Activated T-helper 1 cell treated with anti-CD3 and anti-CD28 coated beads, Interleukin-12 subunit alpha, Interleukin-12 subunit beta, Interleukin-2, Interleukin-4 antibody, amounts not matched to agents 30 ng/mL and 10 ng/mL and 1 ng/mL, durations not matched to agents 14 hours and 24 hours and 36 hours (primary cell): ENCODE measurements at regions not wholly inside any gene's neighbourhood (a gene's known extent, or its start where the extent isn't known, plus 50 kb on each side); places are given as distances from the start of the nearest gene placed in this dataset.

Experiments used
- DNase-seq: peaks from one replicate; pipeline ENCODE4 v3.0.0; 2021; ENCODE audit warnings: low spot score
- H3K27ac Mint-ChIP-seq: one replicate; pipeline ENCODE4 v1.8.0; 2021; ENCODE audit warnings: mild to moderate bottlenecking, mixed read lengths
- H3K27me3 Mint-ChIP-seq: one replicate; pipeline ENCODE4 v1.8.0; 2022; ENCODE audit warnings: mild to moderate bottlenecking, moderate library complexity, mixed read lengths; ENCODE audit not compliant: insufficient read depth
- H3K36me3 Mint-ChIP-seq: one replicate; pipeline ENCODE4 v1.8.0; 2021; ENCODE audit warnings: low read depth, mixed read lengths
- H3K4me1 Mint-ChIP-seq: one replicate; pipeline ENCODE4 v1.8.0; 2021; ENCODE audit warnings: low read depth, mixed read lengths
- H3K4me3 Mint-ChIP-seq: one replicate; pipeline ENCODE4 v1.8.0; 2021; ENCODE audit warnings: mild to moderate bottlenecking, moderate library complexity, mixed read lengths
- H3K9me3 Mint-ChIP-seq: one replicate; pipeline ENCODE4 v1.8.0; 2021; ENCODE audit warnings: mixed read lengths
- intact Hi-C: fragments of 100-400 bp; cut with micrococcal nuclease; formaldehyde crosslinking; loops from one replicate; pipeline ENCODE4 v1.15.1; 2024

GRCh38 chr1:93798291-93798690 is 80.7 kb downstream of the DNTTIP2 start:
- DNase-seq: no peak
- Mint-ChIP-seq H3K36me3 (no peaks in the 10 kb centered on the region), H3K27me3 (peaks cover 14% of the 10 kb centered on the region), H3K4me3 (no peak overlapping the region), H3K27ac (no peak overlapping the region), H3K4me1 (no peaks in the 10 kb centered on the region), H3K9me3 (no peaks in the 10 kb centered on the region)
- intact Hi-C loops: no loop called here

GRCh38 chr1:93784538-93784937 is 94.5 kb downstream of the DNTTIP2 start:
- H3K27ac Mint-ChIP-seq: no peak overlapping the region
- H3K4me3 Mint-ChIP-seq: no peak overlapping the region
- intact Hi-C loops: no loop called here
- no peaks in the 10 kb centered on the region for H3K4me1 Mint-ChIP-seq
- DNase-seq: no peak
- peaks cover 4% of the 10 kb centered on the region for H3K9me3 Mint-ChIP-seq
- no peaks in the 10 kb centered on the region for H3K36me3 Mint-ChIP-seq
- H3K27me3 Mint-ChIP-seq: peaks cover 2% of the 10 kb centered on the region

- intact Hi-C loops: no loop called here
- no peak overlapping the region for H3K27ac Mint-ChIP-seq
- no peaks in the 10 kb centered on the region for H3K36me3 Mint-ChIP-seq
- peaks cover 2% of the 10 kb centered on the region for H3K27me3 Mint-ChIP-seq
- no peak for DNase-seq
- peaks cover 2% of the 10 kb centered on the region for H3K9me3 Mint-ChIP-seq
- H3K4me3 Mint-ChIP-seq: no peak overlapping the region
- no peaks in the 10 kb centered on the region for H3K4me1 Mint-ChIP-seq
These were observed 95.1 kb downstream of the DNTTIP2 start for GRCh38 chr1:93783876-93784275.

- intact Hi-C loops: no loop called here
- Mint-ChIP-seq H3K4me3 (no peak overlapping the region), H3K36me3 (no peaks in the 10 kb centered on the region), H3K4me1 (no peaks in the 10 kb centered on the region), H3K9me3 (no peaks in the 10 kb centered on the region), H3K27me3 (peaks cover 9% of the 10 kb centered on the region), H3K27ac (no peak overlapping the region)
- DNase-seq: no peak
These were observed 98.0 kb upstream of the BCAR3 start for GRCh38 chr1:93779540-93780165.

- Mint-ChIP-seq H3K4me3 (no peak overlapping the region), H3K27ac (no peak overlapping the region), H3K9me3 (no peaks in the 10 kb centered on the region), H3K36me3 (no peaks in the 10 kb centered on the region), H3K27me3 (peaks cover 15% of the 10 kb centered on the region), H3K4me1 (no peaks in the 10 kb centered on the region)
- DNase-seq: no peak
- intact Hi-C loops: no loop called here
These were observed 96.8 kb upstream of the BCAR3 start for GRCh38 chr1:93778457-93778856.

GRCh38 chr1:93777255-93777654 is 95.6 kb upstream of the BCAR3 start:
- no peaks in the 10 kb centered on the region for H3K4me1 Mint-ChIP-seq
- H3K27ac Mint-ChIP-seq: no peak overlapping the region
- no peak overlapping the region for H3K4me3 Mint-ChIP-seq
- no peaks in the 10 kb centered on the region for H3K9me3 Mint-ChIP-seq
- H3K36me3 Mint-ChIP-seq: no peaks in the 10 kb centered on the region
- intact Hi-C loops: no loop called here
- DNase-seq: no peak
- H3K27me3 Mint-ChIP-seq: peaks cover 13% of the 10 kb centered on the region

GRCh38 chr1:93776728-93777127 is 95.1 kb upstream of the BCAR3 start:
- no peak for DNase-seq
- no peak overlapping the region for H3K27ac Mint-ChIP-seq
- H3K27me3 Mint-ChIP-seq: peaks cover 13% of the 10 kb centered on the region
- H3K4me1 Mint-ChIP-seq: no peaks in the 10 kb centered on the region
- no peaks in the 10 kb centered on the region for H3K9me3 Mint-ChIP-seq
- intact Hi-C loops: no loop called here
- H3K4me3 Mint-ChIP-seq: no peak overlapping the region
- H3K36me3 Mint-ChIP-seq: no peaks in the 10 kb centered on the region

- H3K4me3 Mint-ChIP-seq: no peak overlapping the region
- H3K27me3 Mint-ChIP-seq: peaks cover 13% of the 10 kb centered on the region
- intact Hi-C loops: no loop called here
- H3K4me1 Mint-ChIP-seq: no peaks in the 10 kb centered on the region
- no peak overlapping the region for H3K27ac Mint-ChIP-seq
- no peak for DNase-seq
- H3K9me3 Mint-ChIP-seq: no peaks in the 10 kb centered on the region
- no peaks in the 10 kb centered on the region for H3K36me3 Mint-ChIP-seq
These were observed 93.6 kb upstream of the BCAR3 start for GRCh38 chr1:93775224-93775623.

- DNase-seq: no peak
- Mint-ChIP-seq H3K4me3 (no peak overlapping the region), H3K27me3 (peaks cover 13% of the 10 kb centered on the region), H3K4me1 (no peaks in the 10 kb centered on the region), H3K27ac (no peak overlapping the region), H3K9me3 (no peaks in the 10 kb centered on the region), H3K36me3 (no peaks in the 10 kb centered on the region)
- intact Hi-C loops: no loop called here
These were observed 93.1 kb upstream of the BCAR3 start for GRCh38 chr1:93774707-93775106.

GRCh38 chr1:93773049-93773838 is 91.6 kb upstream of the BCAR3 start:
- H3K27me3 Mint-ChIP-seq: peaks cover 10% of the 10 kb centered on the region
- intact Hi-C loops: no loop called here

GRCh38 chr1:93771843-93772242 is 90.2 kb upstream of the BCAR3 start:
- intact Hi-C loops: no loop called here
- no peak for DNase-seq
- H3K4me1 Mint-ChIP-seq: no peaks in the 10 kb centered on the region
- no peaks in the 10 kb centered on the region for H3K9me3 Mint-ChIP-seq
- no peak overlapping the region for H3K4me3 Mint-ChIP-seq
- H3K27ac Mint-ChIP-seq: no peak overlapping the region
- H3K36me3 Mint-ChIP-seq: no peaks in the 10 kb centered on the region
- peaks cover 10% of the 10 kb centered on the region for H3K27me3 Mint-ChIP-seq

More at GRCh38 chr1:93773049-93773838, 91.6 kb upstream of the BCAR3 start:
- no peak for DNase-seq
- no peak overlapping the region for H3K4me3 Mint-ChIP-seq
- H3K4me1 Mint-ChIP-seq: no peaks in the 10 kb centered on the region
- no peak overlapping the region for H3K27ac Mint-ChIP-seq
- H3K36me3 Mint-ChIP-seq: no peaks in the 10 kb centered on the region
- H3K9me3 Mint-ChIP-seq: no peaks in the 10 kb centered on the region

- Mint-ChIP-seq H3K27me3 (peaks cover 6% of the 10 kb centered on the region), H3K9me3 (no peaks in the 10 kb centered on the region), H3K4me1 (no peaks in the 10 kb centered on the region), H3K4me3 (no peak overlapping the region), H3K27ac (no peak overlapping the region), H3K36me3 (no peaks in the 10 kb centered on the region)
- DNase-seq: no peak
- intact Hi-C loops: no loop called here
These were observed 89.0 kb upstream of the BCAR3 start for GRCh38 chr1:93770640-93771039.

GRCh38 chr1:93769777-93770176 is 88.1 kb upstream of the BCAR3 start:
- H3K4me3 Mint-ChIP-seq: no peak overlapping the region
- intact Hi-C loops: no loop called here

More at GRCh38 chr1:93769777-93770176, 88.1 kb upstream of the BCAR3 start:
- Mint-ChIP-seq H3K27ac (no peak overlapping the region), H3K27me3 (peaks cover 6% of the 10 kb centered on the region), H3K36me3 (no peaks in the 10 kb centered on the region), H3K4me1 (no peaks in the 10 kb centered on the region), H3K9me3 (no peaks in the 10 kb centered on the region)
- no peak for DNase-seq
